IPS DF 4.7 (cell line): ENCODE measurements at regions not wholly inside any gene's neighbourhood (a gene's known extent, or its start where the extent isn't known, plus 50 kb on each side); places are given as distances from the start of the nearest gene placed in this dataset.

Experiments
- DNase-seq: peaks from one replicate; pipeline ENCODE4 v3.0.0-alpha.2; 2013; ENCODE audit warnings: low spot score; ENCODE audit errors: extremely low read depth

- DNase-seq: no peak
Observed at GRCh38 chr9:75410405-75410804, 322.1 kb downstream of the OSTF1 start.

- no peak for DNase-seq
Observed at GRCh38 chr9:75414371-75415160, 326.3 kb downstream of the OSTF1 start.

GRCh38 chr9:75417471-75417870, 329.2 kb downstream of the OSTF1 start:
- DNase-seq: no peak

- DNase-seq: no peak
Observed at GRCh38 chr9:75418518-75418917, 330.2 kb downstream of the OSTF1 start.

GRCh38 chr9:75422944-75423522, 334.7 kb downstream of the OSTF1 start:
- no peak for DNase-seq

GRCh38 chr9:75429531-75430475, 341.5 kb downstream of the OSTF1 start:
- DNase-seq: no peak

GRCh38 chr9:75431375-75431774, 343.1 kb downstream of the OSTF1 start:
- DNase-seq: no peak

- DNase-seq: no peak
Observed at GRCh38 chr9:75432386-75432785, 344.1 kb downstream of the OSTF1 start.

GRCh38 chr9:75432888-75433287, 344.6 kb downstream of the OSTF1 start:
- DNase-seq: no peak

GRCh38 chr9:75438716-75439115, 350.4 kb downstream of the OSTF1 start:
- no peak for DNase-seq

- DNase-seq: no peak
Observed at GRCh38 chr9:75440914-75441313, 352.6 kb downstream of the OSTF1 start.

- no peak for DNase-seq
Observed at GRCh38 chr9:75445144-75445543, 356.8 kb downstream of the OSTF1 start.

GRCh38 chr9:75447281-75447680, 359.0 kb downstream of the OSTF1 start:
- DNase-seq: no peak

GRCh38 chr9:75448281-75448680, 360.0 kb downstream of the OSTF1 start:
- no peak for DNase-seq

GRCh38 chr9:75448955-75449354, 360.6 kb downstream of the OSTF1 start:
- DNase-seq: no peak

- DNase-seq: no peak
Observed at GRCh38 chr9:75451045-75451444, 362.7 kb downstream of the OSTF1 start.

- no peak for DNase-seq
Observed at GRCh38 chr9:75451505-75451904, 363.2 kb downstream of the OSTF1 start.

GRCh38 chr9:75452512-75452911, 364.2 kb downstream of the OSTF1 start:
- no peak for DNase-seq

GRCh38 chr9:75454043-75454442, 365.7 kb downstream of the OSTF1 start:
- DNase-seq: no peak

- no peak for DNase-seq
Observed at GRCh38 chr9:75454891-75455290, 366.6 kb downstream of the OSTF1 start.

GRCh38 chr9:75455444-75455921, 367.2 kb downstream of the OSTF1 start:
- no peak for DNase-seq

- no peak for DNase-seq
Observed at GRCh38 chr9:75456698-75457097, 368.4 kb downstream of the OSTF1 start.
